ENCODE measurements at regions not wholly inside any gene's neighbourhood (a gene's known extent, or its start where the extent isn't known, plus 50 kb on each side); places are given as distances from the start of the nearest gene placed in this dataset.

GRCh38 chr12:66971816-66972215 lies 292.9 kb upstream of the GRIP1 start:
- POLR2A ChIA-PET, result interaction anchor here (0.5 kb wide), 1 partner anchor 270 kb away, joined by 4 read pairs; no protein-coding TSS in a partner anchor
- CTCF ChIA-PET, result interaction anchor here (0.6 kb wide), 1 partner anchor 91 kb away, joined by 3 read pairs; no protein-coding TSS in a partner anchor

GRCh38 chr12:66976526-66976925 lies 292.6 kb upstream of the CAND1 start:
- Histone ChIP-seq H3K9me3 (ENCODE audit: control insufficient read depth, insufficient read depth, low read depth, low read length) (no peaks in the 10 kb centered on the region), H3K36me3 (ENCODE audit: control insufficient read depth in 2 of 2, insufficient read depth in 1 of 2, low read length in 2 of 2) (no peaks in the 10 kb centered on the region), H3K4me1 (ENCODE audit: control insufficient read depth, insufficient read depth, low read length) (no peaks in the 10 kb centered on the region), H3K4me3 (ENCODE audit: low read depth, low read length) (no peak overlapping the region), H3K27ac (ENCODE audit: extremely low read depth, low read depth, low read length) (no peak overlapping the region)
- CTCF ChIA-PET, result no interaction called here
- POLR2A ChIA-PET, result no interaction called here
- no peak for TF ChIP-seq ZNF311 (tag by site-specific recombination; IDR thresholded peaks at IDR 0.05; ENCODE audit: borderline replicate concordance)
- TF ChIP-seq ZNF223 (tag by site-specific recombination; IDR thresholded peaks at IDR 0.05), result no peak
- TF ChIP-seq ZNF174 (tag by site-specific recombination; IDR thresholded peaks at IDR 0.05), result no peak
- no peak for TF ChIP-seq ZBTB11 (tag by site-specific recombination; conservative IDR thresholded peaks at IDR 0.05; ENCODE audit: low read depth)
- no peak for TF ChIP-seq ZNF596 (tag by site-specific recombination; IDR thresholded peaks at IDR 0.05)
- no peak for TF ChIP-seq MYNN (tag by site-specific recombination; IDR thresholded peaks at IDR 0.05; ENCODE audit: borderline replicate concordance)
- no peak for TF ChIP-seq ZNF391 (tag by site-specific recombination; IDR thresholded peaks at IDR 0.05; ENCODE audit: borderline replicate concordance, low read depth)
- TF ChIP-seq ZNF488 (tag by site-specific recombination; IDR thresholded peaks at IDR 0.05), result no peak

More at GRCh38 chr12:66971816-66972215, 292.9 kb upstream of the GRIP1 start:
- H3K4me3 ChIP-seq (ENCODE audit: low read depth, low read length), result no peak overlapping the region
- H3K9me3 ChIP-seq (ENCODE audit: control insufficient read depth, insufficient read depth, low read depth, low read length), result no peaks in the 10 kb centered on the region
- TF ChIP-seq GLI4 (tag by site-specific recombination; IDR thresholded peaks at IDR 0.05) (no peak), ZNF791 (tag by site-specific recombination; IDR thresholded peaks at IDR 0.05) (no peak), ZFP69B (tag by site-specific recombination; IDR thresholded peaks at IDR 0.05) (no peak), ZFP37 (tag by site-specific recombination; IDR thresholded peaks at IDR 0.05) (no peak), ZSCAN16 (tag by site-specific recombination; IDR thresholded peaks at IDR 0.05) (no peak), REPIN1 (tag by site-specific recombination; IDR thresholded peaks at IDR 0.05; ENCODE audit: low read depth) (no peak), WT1 (tag by site-specific recombination; IDR thresholded peaks at IDR 0.05) (no peak), ZFP41 (tag by site-specific recombination; IDR thresholded peaks at IDR 0.05; ENCODE audit: borderline replicate concordance) (no peak), ZNF280D (tag by site-specific recombination; IDR thresholded peaks at IDR 0.05) (no peak), ZSCAN4 (tag by site-specific recombination; IDR thresholded peaks at IDR 0.05) (no peak), ZNF146 (tag by site-specific recombination; IDR thresholded peaks at IDR 0.05) (no peak), INSM2 (tag by site-specific recombination; IDR thresholded peaks at IDR 0.05) (no peak), ZNF600 (tag by site-specific recombination; IDR thresholded peaks at IDR 0.05) (no peak), HOXD13 (CRISPR knock-in tag; IDR thresholded peaks at IDR 0.05; ENCODE audit: borderline replicate concordance) (no peak)
- no peak overlapping the region for H3K27ac ChIP-seq (ENCODE audit: extremely low read depth, low read depth, low read length)
- H3K4me1 ChIP-seq (ENCODE audit: control insufficient read depth, insufficient read depth, low read length), result peaks cover 2% of the 10 kb centered on the region; the same call in 1 of the 2 replicates
- no peaks in the 10 kb centered on the region for H3K36me3 ChIP-seq (ENCODE audit: control insufficient read depth in 2 of 2, insufficient read depth in 1 of 2, low read length in 2 of 2)
